HG03575 (cell line): ENCODE measurements at regions not wholly inside any gene's neighbourhood (a gene's known extent, or its start where the extent isn't known, plus 50 kb on each side); places are given as distances from the start of the nearest gene placed in this dataset.

Experiments
- ATAC-seq: cut with Tn5 transposase; IDR thresholded peaks from one replicate; pipeline ENCODE4 v1.9.1; 2021; ENCODE audit not compliant: unreplicated experiment, insufficient number of reproducible peaks, low FRiP score; ENCODE audit errors: extremely low read depth

GRCh38 chr4:106421441-106422296 lies 53.1 kb upstream of the GIMD1 start:
- no peak for ATAC-seq

- ATAC-seq: no peak
These were observed 49.9 kb upstream of the GIMD1 start for GRCh38 chr4:106418444-106418843.
